ENCODE measurements at regions not wholly inside any gene's neighbourhood (a gene's known extent, or its start where the extent isn't known, plus 50 kb on each side); places are given as distances from the start of the nearest gene placed in this dataset.

GRCh38 chr12:105744371-105745058 is 394.2 kb downstream of the NUAK1 start:
- peaks cover 1% of the 10 kb centered on the region for H3K79me1 ChIP-seq (ENCODE audit: low read length)
- no peak overlapping the region for H2AK5ac ChIP-seq (ENCODE audit: low read length)
- no peak overlapping the region for H3K27ac ChIP-seq (ENCODE audit: low read depth, low read length)
- H2BK5ac ChIP-seq (ENCODE audit: low read depth, low read length, poor library complexity) = no peak overlapping the region
- no peak overlapping the region for H3K4me2 ChIP-seq (ENCODE audit: low read length)
- no peaks in the 10 kb centered on the region for H3K79me2 ChIP-seq (ENCODE audit: control insufficient read depth, insufficient read depth, low read length, poor library complexity)
- no CpG with 5 or more reads among the region's 4 CpGs for WGBS (ENCODE audit: extremely low coverage, insufficient coverage, insufficient read length)
- H2BK12ac ChIP-seq (ENCODE audit: low read length) = no peak overlapping the region
- H3K14ac ChIP-seq (ENCODE audit: low read length) = no peak overlapping the region
- no peak overlapping the region for H2BK120ac ChIP-seq (ENCODE audit: insufficient read depth, low read length, poor library complexity)
- no peak for DNase-seq
- no peak overlapping the region for H3K18ac ChIP-seq (ENCODE audit: low read length)
- H3K9ac ChIP-seq (ENCODE audit: low read length) = no peak overlapping the region
- no peak overlapping the region for H3K4ac ChIP-seq (ENCODE audit: low read depth, low read length)
- H4K8ac ChIP-seq (ENCODE audit: low read depth, low read length) = no peak overlapping the region
- H3K4me3 ChIP-seq (ENCODE audit: low read depth, low read length) = no peak overlapping the region
- no peak overlapping the region for H4K91ac ChIP-seq (ENCODE audit: low read depth, low read length)
- H2AFZ ChIP-seq (ENCODE audit: insufficient read depth, low read length, poor library complexity) = no peak overlapping the region
- peaks cover 2 to 7% of the 10 kb centered on the region in 2 experiments for H3K4me1 ChIP-seq (ENCODE audit: control insufficient read depth in 1 of 2, insufficient read depth in 2 of 2, low read length in 2 of 2)
- no peaks in the 10 kb centered on the region for H3K27me3 ChIP-seq (ENCODE audit: insufficient read depth, low read length)
- H3K9me3 ChIP-seq (ENCODE audit: insufficient read depth, low read depth, low read length) = no peaks in the 10 kb centered on the region
- H3K23ac ChIP-seq (ENCODE audit: low read length) = no peak overlapping the region
- H3K36me3 ChIP-seq (ENCODE audit: control insufficient read depth in 1 of 2, insufficient read depth in 2 of 2, low read length in 2 of 2) = no peaks in the 10 kb centered on the region
- H4K12ac ChIP-seq (ENCODE audit: low read depth, low read length) = no peak overlapping the region

- H3K4me3 ChIP-seq (ENCODE audit: low read depth, low read length) = no peak overlapping the region
- DNase-seq = no peak
- no peaks in the 10 kb centered on the region for H3K36me3 ChIP-seq (ENCODE audit: control insufficient read depth in 1 of 2, insufficient read depth in 2 of 2, low read length in 2 of 2)
- H3K9ac ChIP-seq (ENCODE audit: low read length) = no peak overlapping the region
- H2BK120ac ChIP-seq (ENCODE audit: insufficient read depth, low read length, poor library complexity) = no peak overlapping the region
- H3K27me3 ChIP-seq (ENCODE audit: insufficient read depth, low read length) = no peaks in the 10 kb centered on the region
- no peaks in the 10 kb centered on the region for H3K79me2 ChIP-seq (ENCODE audit: control insufficient read depth, insufficient read depth, low read length, poor library complexity)
- H4K91ac ChIP-seq (ENCODE audit: low read depth, low read length) = no peak overlapping the region
- no peak overlapping the region for H2AK5ac ChIP-seq (ENCODE audit: low read length)
- no peak overlapping the region for H4K8ac ChIP-seq (ENCODE audit: low read depth, low read length)
- H3K18ac ChIP-seq (ENCODE audit: low read length) = no peak overlapping the region
- no peak overlapping the region for H2BK12ac ChIP-seq (ENCODE audit: low read length)
- peaks cover 2 to 7% of the 10 kb centered on the region in 2 experiments for H3K4me1 ChIP-seq (ENCODE audit: control insufficient read depth in 1 of 2, insufficient read depth in 2 of 2, low read length in 2 of 2)
- no peak overlapping the region for H3K4me2 ChIP-seq (ENCODE audit: low read length)
- H4K12ac ChIP-seq (ENCODE audit: low read depth, low read length) = no peak overlapping the region
- no peak overlapping the region for H3K14ac ChIP-seq (ENCODE audit: low read length)
- no peaks in the 10 kb centered on the region for H3K9me3 ChIP-seq (ENCODE audit: insufficient read depth, low read depth, low read length)
- H3K27ac ChIP-seq (ENCODE audit: low read depth, low read length) = no peak overlapping the region
- no CpG with 5 or more reads among the region's 4 CpGs for WGBS (ENCODE audit: extremely low coverage, insufficient coverage, insufficient read length)
- H2AFZ ChIP-seq (ENCODE audit: insufficient read depth, low read length, poor library complexity) = no peak overlapping the region
- no peak overlapping the region for H2BK5ac ChIP-seq (ENCODE audit: low read depth, low read length, poor library complexity)
- no peak overlapping the region for H3K23ac ChIP-seq (ENCODE audit: low read length)
- H3K4ac ChIP-seq (ENCODE audit: low read depth, low read length) = no peak overlapping the region
- H3K79me1 ChIP-seq (ENCODE audit: low read length) = peaks cover 1% of the 10 kb centered on the region
Observed at GRCh38 chr12:105745811-105746210, 392.9 kb downstream of the NUAK1 start.

GRCh38 chr12:105748806-105749600 is 389.8 kb downstream of the NUAK1 start:
- Histone ChIP-seq H3K4me3 (ENCODE audit: low read depth, low read length) (no peak overlapping the region), H3K27me3 (ENCODE audit: insufficient read depth, low read length) (no peaks in the 10 kb centered on the region), H3K4ac (ENCODE audit: low read depth, low read length) (no peak overlapping the region), H2BK5ac (ENCODE audit: low read depth, low read length, poor library complexity) (no peak overlapping the region), H2BK120ac (ENCODE audit: insufficient read depth, low read length, poor library complexity) (no peak overlapping the region), H2BK12ac (ENCODE audit: low read length) (no peak overlapping the region), H3K9ac (ENCODE audit: low read length) (no peak overlapping the region), H3K23ac (ENCODE audit: low read length) (no peak overlapping the region), H3K4me2 (ENCODE audit: low read length) (no peak overlapping the region), H3K14ac (ENCODE audit: low read length) (no peak overlapping the region), H3K79me1 (ENCODE audit: low read length) (no peaks in the 10 kb centered on the region), H3K36me3 (ENCODE audit: control insufficient read depth in 1 of 2, insufficient read depth in 2 of 2, low read length in 2 of 2) (no peaks in the 10 kb centered on the region), H3K18ac (ENCODE audit: low read length) (no peak overlapping the region), H4K8ac (ENCODE audit: low read depth, low read length) (no peak overlapping the region), H4K12ac (ENCODE audit: low read depth, low read length) (no peak overlapping the region), H3K79me2 (ENCODE audit: control insufficient read depth, insufficient read depth, low read length, poor library complexity) (no peaks in the 10 kb centered on the region), H4K91ac (ENCODE audit: low read depth, low read length) (no peak overlapping the region), H3K9me3 (ENCODE audit: insufficient read depth, low read depth, low read length) (no peaks in the 10 kb centered on the region), H3K4me1 (ENCODE audit: control insufficient read depth in 1 of 2, insufficient read depth in 2 of 2, low read length in 2 of 2) (no peaks in the 10 kb centered on the region), H2AK5ac (ENCODE audit: low read length) (no peak overlapping the region), H2AFZ (ENCODE audit: insufficient read depth, low read length, poor library complexity) (no peak overlapping the region), H3K27ac (ENCODE audit: low read depth, low read length) (no peak overlapping the region)
- no CpG with 5 or more reads among the region's 9 CpGs for WGBS (ENCODE audit: extremely low coverage, insufficient coverage, insufficient read length)
- no peak for DNase-seq

- H4K8ac ChIP-seq (ENCODE audit: low read depth, low read length) = no peak overlapping the region
- no peak overlapping the region for H3K4ac ChIP-seq (ENCODE audit: low read depth, low read length)
- no peaks in the 10 kb centered on the region for H3K79me1 ChIP-seq (ENCODE audit: low read length)
- H3K9me3 ChIP-seq (ENCODE audit: insufficient read depth, low read depth, low read length) = no peaks in the 10 kb centered on the region
- H4K12ac ChIP-seq (ENCODE audit: low read depth, low read length) = no peak overlapping the region
- no peak overlapping the region for H3K4me3 ChIP-seq (ENCODE audit: low read depth, low read length)
- no peaks in the 10 kb centered on the region for H3K27me3 ChIP-seq (ENCODE audit: insufficient read depth, low read length)
- H3K18ac ChIP-seq (ENCODE audit: low read length) = no peak overlapping the region
- WGBS (ENCODE audit: extremely low coverage, insufficient coverage, insufficient read length) = no CpG with 5 or more reads among the region's 2 CpGs
- no peak overlapping the region for H4K91ac ChIP-seq (ENCODE audit: low read depth, low read length)
- no peak overlapping the region for H3K27ac ChIP-seq (ENCODE audit: low read depth, low read length)
- H3K9ac ChIP-seq (ENCODE audit: low read length) = no peak overlapping the region
- H2BK12ac ChIP-seq (ENCODE audit: low read length) = no peak overlapping the region
- no peak overlapping the region for H2AK5ac ChIP-seq (ENCODE audit: low read length)
- no peak overlapping the region for H3K4me2 ChIP-seq (ENCODE audit: low read length)
- H3K14ac ChIP-seq (ENCODE audit: low read length) = no peak overlapping the region
- no peak overlapping the region for H2AFZ ChIP-seq (ENCODE audit: insufficient read depth, low read length, poor library complexity)
- no peak overlapping the region for H2BK5ac ChIP-seq (ENCODE audit: low read depth, low read length, poor library complexity)
- no peaks in the 10 kb centered on the region for H3K79me2 ChIP-seq (ENCODE audit: control insufficient read depth, insufficient read depth, low read length, poor library complexity)
- H3K23ac ChIP-seq (ENCODE audit: low read length) = no peak overlapping the region
- H3K36me3 ChIP-seq (ENCODE audit: control insufficient read depth in 1 of 2, insufficient read depth in 2 of 2, low read length in 2 of 2) = no peaks in the 10 kb centered on the region
- no peak for DNase-seq
- no peaks in the 10 kb centered on the region for H3K4me1 ChIP-seq (ENCODE audit: control insufficient read depth in 1 of 2, insufficient read depth in 2 of 2, low read length in 2 of 2)
- H2BK120ac ChIP-seq (ENCODE audit: insufficient read depth, low read length, poor library complexity) = no peak overlapping the region
Observed at GRCh38 chr12:105750096-105750495, 388.7 kb downstream of the NUAK1 start.
